ENCODE measurements at regions not wholly inside any gene's neighbourhood (a gene's known extent, or its start where the extent isn't known, plus 50 kb on each side); places are given as distances from the start of the nearest gene placed in this dataset.

GRCh38 chr10:36636285-36636839, 489.0 kb upstream of the ANKRD30A start:
- TF ChIP-seq CTCF (IDR thresholded peaks at IDR 0.05; ENCODE audit: extremely low read depth in 1 of 2, insufficient read depth in 1 of 2, low read depth in 1 of 2, low read length in 2 of 2) (no peak), POLR2A (IDR thresholded peaks at IDR 0.05; ENCODE audit: low read depth, low read length) (no peak)

Data from endothelial cell of umbilical vein (primary cell).